ENCODE measurements at regions not wholly inside any gene's neighbourhood (a gene's known extent, or its start where the extent isn't known, plus 50 kb on each side); places are given as distances from the start of the nearest gene placed in this dataset.

- H3K4me1 ChIP-seq (ENCODE audit: control extremely low read depth in 1 of 4, control insufficient read depth in 4 of 4, insufficient read depth in 4 of 4, low read length in 3 of 4), result peaks cover 0 to 2% (median 0%) of the 10 kb centered on the region in 4 experiments
- WGBS (ENCODE audit: insufficient coverage), result 97% methylated on average over 4 of the region's 4 CpGs
These were observed 265.9 kb upstream of the SYT4 start for GRCh38 chr18:43543236-43543635.

GRCh38 chr18:43547456-43547855 lies 270.2 kb upstream of the SYT4 start:
- no CpG with 5 or more reads among the region's 1 CpG for WGBS (ENCODE audit: insufficient coverage)
- Histone ChIP-seq H3K27ac (ENCODE audit: insufficient read depth in 1 of 2, low read depth in 1 of 2, low read length in 2 of 2, poor library complexity in 1 of 2, severe bottlenecking in 2 of 2) (no peak overlapping the region), H3K27me3 (replicated peaks in 2 of 5; ENCODE audit: control insufficient read depth in 4 of 5, insufficient read depth in 5 of 5, low read length in 4 of 5) (no peaks in the 10 kb centered on the region), H3K36me3 (ENCODE audit: control insufficient read depth in 4 of 4, insufficient read depth in 4 of 4, low read length in 3 of 4) (no peaks in the 10 kb centered on the region), H3K4me1 (ENCODE audit: control extremely low read depth in 1 of 4, control insufficient read depth in 4 of 4, insufficient read depth in 4 of 4, low read length in 3 of 4) (peaks cover 0 to 2% (median 0%) of the 10 kb centered on the region in 4 experiments), H3K4me3 (ENCODE audit: control insufficient read depth in 1 of 7, extremely low read depth in 1 of 7, insufficient read depth in 4 of 7, low read depth in 2 of 7, low read length in 6 of 7) (no peak overlapping the region), H3K9me3 (ENCODE audit: control extremely low read depth in 1 of 5, control insufficient read depth in 4 of 5, insufficient read depth in 2 of 5, low read depth in 1 of 5, low read length in 4 of 5) (no peaks in the 10 kb centered on the region)
- DNase-seq, result peak; percentile 72 to 87 (median 78)
- ChIA-PET POLR2A (no interaction called here), CTCF (interaction anchor here (1.0 to 1.3 kb wide), 2 partner anchors 13 to 19 kb away, joined by 3 to 5 read pairs; no protein-coding TSS in a partner anchor)

More at GRCh38 chr18:43543236-43543635, 265.9 kb upstream of the SYT4 start:
- POLR2A ChIA-PET, result no interaction called here
- Histone ChIP-seq H3K36me3 (ENCODE audit: control insufficient read depth in 4 of 4, insufficient read depth in 4 of 4, low read length in 3 of 4) (no peaks in the 10 kb centered on the region), H3K27me3 (replicated peaks in 2 of 5; ENCODE audit: control insufficient read depth in 4 of 5, insufficient read depth in 5 of 5, low read length in 4 of 5) (peaks cover 0 to 2% (median 0%) of the 10 kb centered on the region in 5 experiments), H3K9me3 (ENCODE audit: control extremely low read depth in 1 of 5, control insufficient read depth in 4 of 5, insufficient read depth in 2 of 5, low read depth in 1 of 5, low read length in 4 of 5) (no peaks in the 10 kb centered on the region), H3K4me3 (ENCODE audit: control insufficient read depth in 1 of 7, extremely low read depth in 1 of 7, insufficient read depth in 4 of 7, low read depth in 2 of 7, low read length in 6 of 7) (no peak overlapping the region), H3K27ac (ENCODE audit: insufficient read depth in 1 of 2, low read depth in 1 of 2, low read length in 2 of 2, poor library complexity in 1 of 2, severe bottlenecking in 2 of 2) (no peak overlapping the region)
- CTCF ChIA-PET, result no interaction called here
- DNase-seq, result no peak

- Histone ChIP-seq H3K36me3 (ENCODE audit: control insufficient read depth in 4 of 4, insufficient read depth in 4 of 4, low read length in 3 of 4) (no peaks in the 10 kb centered on the region), H3K4me1 (ENCODE audit: control extremely low read depth in 1 of 4, control insufficient read depth in 4 of 4, insufficient read depth in 4 of 4, low read length in 3 of 4) (peaks cover 0 to 4% (median 0%) of the 10 kb centered on the region in 4 experiments), H3K4me3 (ENCODE audit: control insufficient read depth in 1 of 7, extremely low read depth in 1 of 7, insufficient read depth in 4 of 7, low read depth in 2 of 7, low read length in 6 of 7) (no peak overlapping the region), H3K9me3 (ENCODE audit: control extremely low read depth in 1 of 5, control insufficient read depth in 4 of 5, insufficient read depth in 2 of 5, low read depth in 1 of 5, low read length in 4 of 5) (peaks cover 0 to 5% (median 1%) of the 10 kb centered on the region in 5 experiments), H3K27me3 (replicated peaks in 2 of 5; ENCODE audit: control insufficient read depth in 4 of 5, insufficient read depth in 5 of 5, low read length in 4 of 5) (no peaks in the 10 kb centered on the region), H3K27ac (ENCODE audit: insufficient read depth in 1 of 2, low read depth in 1 of 2, low read length in 2 of 2, poor library complexity in 1 of 2, severe bottlenecking in 2 of 2) (no peak overlapping the region)
- POLR2A ChIA-PET, result no interaction called here
- CTCF ChIA-PET, result interaction anchor here (0.6 to 1.3 kb wide), 3 partner anchors 8 to 29 kb away, joined by 3 to 4 read pairs (median 3); no protein-coding TSS in a partner anchor
- no peak for DNase-seq
- WGBS (ENCODE audit: insufficient coverage), result 96% methylated on average over 3 of the region's 3 CpGs
These were observed 282.2 kb upstream of the SYT4 start for GRCh38 chr18:43559507-43559906.

- Histone ChIP-seq H3K36me3 (ENCODE audit: control insufficient read depth in 4 of 4, insufficient read depth in 4 of 4, low read length in 3 of 4) (no peaks in the 10 kb centered on the region), H3K27ac (ENCODE audit: insufficient read depth in 1 of 2, low read depth in 1 of 2, low read length in 2 of 2, poor library complexity in 1 of 2, severe bottlenecking in 2 of 2) (no peak overlapping the region), H3K9me3 (ENCODE audit: control extremely low read depth in 1 of 5, control insufficient read depth in 4 of 5, insufficient read depth in 2 of 5, low read depth in 1 of 5, low read length in 4 of 5) (peaks cover 0 to under 1% (median 0%) of the 10 kb centered on the region in 5 experiments), H3K27me3 (replicated peaks in 2 of 5; ENCODE audit: control insufficient read depth in 4 of 5, insufficient read depth in 5 of 5, low read length in 4 of 5) (no peaks in the 10 kb centered on the region), H3K4me3 (ENCODE audit: control insufficient read depth in 1 of 7, extremely low read depth in 1 of 7, insufficient read depth in 4 of 7, low read depth in 2 of 7, low read length in 6 of 7) (no peak overlapping the region), H3K4me1 (ENCODE audit: control extremely low read depth in 1 of 4, control insufficient read depth in 4 of 4, insufficient read depth in 4 of 4, low read length in 3 of 4) (peaks cover 0 to 4% (median 0%) of the 10 kb centered on the region in 4 experiments)
- CTCF ChIA-PET, result interaction anchor here (1.1 to 16.5 kb wide), 2 partner anchors 11 to 28 kb away, joined by 4 to 349 read pairs; no protein-coding TSS in a partner anchor
- POLR2A ChIA-PET, result no interaction called here
- WGBS (ENCODE audit: insufficient coverage), result 25% methylated on average over 2 of the region's 3 CpGs
- DNase-seq, result peak; percentile 52 to 66 (median 66)
These were observed 286.5 kb upstream of the SYT4 start for GRCh38 chr18:43563780-43564179.

GRCh38 chr18:43570593-43570992 lies 293.3 kb upstream of the SYT4 start:
- no peak overlapping the region for H3K4me3 ChIP-seq (ENCODE audit: control insufficient read depth in 1 of 7, extremely low read depth in 1 of 7, insufficient read depth in 4 of 7, low read depth in 2 of 7, low read length in 6 of 7)
- DNase-seq, result no peak
- CTCF ChIA-PET, result interaction anchor here (1.0 to 16.5 kb wide), 5 partner anchors 11 to 1134 kb away, joined by 3 to 349 read pairs (median 5); no protein-coding TSS in a partner anchor
- no peaks in the 10 kb centered on the region for H3K9me3 ChIP-seq (ENCODE audit: control extremely low read depth in 1 of 5, control insufficient read depth in 4 of 5, insufficient read depth in 2 of 5, low read depth in 1 of 5, low read length in 4 of 5)
- H3K4me1 ChIP-seq (ENCODE audit: control extremely low read depth in 1 of 4, control insufficient read depth in 4 of 4, insufficient read depth in 4 of 4, low read length in 3 of 4), result no peaks in the 10 kb centered on the region
- H3K27ac ChIP-seq (ENCODE audit: insufficient read depth in 1 of 2, low read depth in 1 of 2, low read length in 2 of 2, poor library complexity in 1 of 2, severe bottlenecking in 2 of 2), result no peak overlapping the region
- H3K27me3 ChIP-seq (replicated peaks in 2 of 5; ENCODE audit: control insufficient read depth in 4 of 5, insufficient read depth in 5 of 5, low read length in 4 of 5), result peaks cover 0 to 2% (median 0%) of the 10 kb centered on the region in 5 experiments
- POLR2A ChIA-PET, result interaction anchor here (1.0 kb wide), 1 partner anchor 22 kb away, joined by 4 read pairs; no protein-coding TSS in a partner anchor
- 100% methylated on average over 4 of the region's 4 CpGs for WGBS (ENCODE audit: insufficient coverage)
- H3K36me3 ChIP-seq (ENCODE audit: control insufficient read depth in 4 of 4, insufficient read depth in 4 of 4, low read length in 3 of 4), result no peaks in the 10 kb centered on the region

GRCh38 chr18:43571078-43571689 lies 293.9 kb upstream of the SYT4 start:
- WGBS (ENCODE audit: insufficient coverage), result 100% methylated on average over 1 of the region's 4 CpGs
- peaks cover 0 to 2% (median 0%) of the 10 kb centered on the region in 5 experiments for H3K27me3 ChIP-seq (replicated peaks in 2 of 5; ENCODE audit: control insufficient read depth in 4 of 5, insufficient read depth in 5 of 5, low read length in 4 of 5)
- H3K4me3 ChIP-seq (ENCODE audit: control insufficient read depth in 1 of 7, extremely low read depth in 1 of 7, insufficient read depth in 4 of 7, low read depth in 2 of 7, low read length in 6 of 7), result no peak overlapping the region
- H3K4me1 ChIP-seq (ENCODE audit: control extremely low read depth in 1 of 4, control insufficient read depth in 4 of 4, insufficient read depth in 4 of 4, low read length in 3 of 4), result no peaks in the 10 kb centered on the region
- peak; percentile 52 to 77 (median 68) for DNase-seq
- no peaks in the 10 kb centered on the region for H3K36me3 ChIP-seq (ENCODE audit: control insufficient read depth in 4 of 4, insufficient read depth in 4 of 4, low read length in 3 of 4)
- no peaks in the 10 kb centered on the region for H3K9me3 ChIP-seq (ENCODE audit: control extremely low read depth in 1 of 5, control insufficient read depth in 4 of 5, insufficient read depth in 2 of 5, low read depth in 1 of 5, low read length in 4 of 5)
- ChIA-PET POLR2A (interaction anchor here (1.0 kb wide), 1 partner anchor 22 kb away, joined by 4 read pairs; no protein-coding TSS in a partner anchor), CTCF (interaction anchor here (1.0 to 16.5 kb wide), 8 partner anchors 11 to 1134 kb away, joined by 3 to 349 read pairs (median 4); no protein-coding TSS in a partner anchor)
- H3K27ac ChIP-seq (ENCODE audit: insufficient read depth in 1 of 2, low read depth in 1 of 2, low read length in 2 of 2, poor library complexity in 1 of 2, severe bottlenecking in 2 of 2), result no peak overlapping the region

GRCh38 chr18:43572163-43572562 lies 294.9 kb upstream of the SYT4 start:
- Histone ChIP-seq H3K4me1 (ENCODE audit: control extremely low read depth in 1 of 4, control insufficient read depth in 4 of 4, insufficient read depth in 4 of 4, low read length in 3 of 4) (no peaks in the 10 kb centered on the region), H3K9me3 (ENCODE audit: control extremely low read depth in 1 of 5, control insufficient read depth in 4 of 5, insufficient read depth in 2 of 5, low read depth in 1 of 5, low read length in 4 of 5) (no peaks in the 10 kb centered on the region), H3K27ac (ENCODE audit: insufficient read depth in 1 of 2, low read depth in 1 of 2, low read length in 2 of 2, poor library complexity in 1 of 2, severe bottlenecking in 2 of 2) (no peak overlapping the region), H3K27me3 (replicated peaks in 2 of 5; ENCODE audit: control insufficient read depth in 4 of 5, insufficient read depth in 5 of 5, low read length in 4 of 5) (peaks cover 0 to 2% (median 0%) of the 10 kb centered on the region in 5 experiments), H3K4me3 (ENCODE audit: control insufficient read depth in 1 of 7, extremely low read depth in 1 of 7, insufficient read depth in 4 of 7, low read depth in 2 of 7, low read length in 6 of 7) (no peak overlapping the region), H3K36me3 (ENCODE audit: control insufficient read depth in 4 of 4, insufficient read depth in 4 of 4, low read length in 3 of 4) (no peaks in the 10 kb centered on the region)
- peak in 1 of 3 donors; percentile 34 for DNase-seq
- CTCF ChIA-PET, result interaction anchor here (0.7 to 16.5 kb wide), 7 partner anchors 10 to 1521 kb away, joined by 3 to 349 read pairs (median 3); no protein-coding TSS in a partner anchor
- 83% methylated on average over 1 of the region's 2 CpGs for WGBS (ENCODE audit: insufficient coverage)
- POLR2A ChIA-PET, result no interaction called here
